ENCODE measurements at regions not wholly inside any gene's neighbourhood (a gene's known extent, or its start where the extent isn't known, plus 50 kb on each side); places are given as distances from the start of the nearest gene placed in this dataset.

- Histone ChIP-seq H3K4me1 (no peaks in the 10 kb centered on the region), H3K36me3 (ENCODE audit: low read depth, missing control alignments) (no peaks in the 10 kb centered on the region), H3K27ac (no peak overlapping the region), H3K9me3 (no peaks in the 10 kb centered on the region), H3K27me3 (no peaks in the 10 kb centered on the region), H3K4me3 (no peak overlapping the region)
- WGBS, 2 donors: 85 to 88% methylated on average over 10 of the region's 10 CpGs
- intact Hi-C loops (cut with DNase I; ENCODE audit: low total_unique reads): no loop called here
- DNase-seq: no peak
- TF ChIP-seq CTCF (IDR thresholded peaks at IDR 0.05): no peak
- no peak for TF ChIP-seq POLR2A (IDR thresholded peaks at IDR 0.05)
Measured at GRCh38 chr12:107335802-107336570, 242.6 kb upstream of the CRY1 start.

GRCh38 chr12:107336695-107337094 is 243.3 kb upstream of the CRY1 start:
- Histone ChIP-seq H3K27me3 (no peaks in the 10 kb centered on the region), H3K9me3 (no peaks in the 10 kb centered on the region), H3K4me1 (no peaks in the 10 kb centered on the region), H3K4me3 (no peak overlapping the region), H3K36me3 (ENCODE audit: low read depth, missing control alignments) (no peaks in the 10 kb centered on the region), H3K27ac (no peak overlapping the region)
- no peak for DNase-seq
- intact Hi-C loops (cut with DNase I; ENCODE audit: low total_unique reads): no loop called here
- WGBS, 2 donors: 87 to 96% methylated on average over 4 of the region's 4 CpGs
- no peak for TF ChIP-seq CTCF (IDR thresholded peaks at IDR 0.05)
- TF ChIP-seq POLR2A (IDR thresholded peaks at IDR 0.05): no peak

- TF ChIP-seq POLR2A (IDR thresholded peaks at IDR 0.05) (no peak), CTCF (IDR thresholded peaks at IDR 0.05) (no peak)
- intact Hi-C loops (cut with DNase I; ENCODE audit: low total_unique reads): no loop called here
- no peak for DNase-seq
- no peak overlapping the region for H3K4me3 ChIP-seq
- no peaks in the 10 kb centered on the region for H3K27me3 ChIP-seq
- WGBS, 2 donors: 88 to 90% methylated on average over 9 of the region's 9 CpGs
- no peaks in the 10 kb centered on the region for H3K9me3 ChIP-seq
- no peak overlapping the region for H3K27ac ChIP-seq
- no peaks in the 10 kb centered on the region for H3K36me3 ChIP-seq (ENCODE audit: low read depth, missing control alignments)
- no peaks in the 10 kb centered on the region for H3K4me1 ChIP-seq
Measured at GRCh38 chr12:107337346-107338095, 244.2 kb upstream of the CRY1 start.

- intact Hi-C loops (cut with DNase I; ENCODE audit: low total_unique reads): no loop called here
- Histone ChIP-seq H3K4me1 (no peaks in the 10 kb centered on the region), H3K27me3 (no peaks in the 10 kb centered on the region), H3K27ac (no peak overlapping the region), H3K36me3 (ENCODE audit: low read depth, missing control alignments) (no peaks in the 10 kb centered on the region), H3K9me3 (no peaks in the 10 kb centered on the region), H3K4me3 (no peak overlapping the region)
- no peak for DNase-seq
- no peak for TF ChIP-seq CTCF (IDR thresholded peaks at IDR 0.05)
- no peak for TF ChIP-seq POLR2A (IDR thresholded peaks at IDR 0.05)
- WGBS, 2 donors: 60 to 63% methylated on average over 4 of the region's 4 CpGs
Measured at GRCh38 chr12:107339487-107339886, 246.1 kb upstream of the CRY1 start.

All from testis (tissue), 2 donors.